IMR-90 (cell line): ENCODE measurements at regions not wholly inside any gene's neighbourhood (a gene's known extent, or its start where the extent isn't known, plus 50 kb on each side); places are given as distances from the start of the nearest gene placed in this dataset.

Experiments
- ATAC-seq: fragments of 200-7000 bp; cut with Tn5 transposase; 2 replicates; pipeline ENCODE4 v1.9.1; 2020; ENCODE audit warnings: low read depth, mild to moderate bottlenecking, moderate library complexity
- BruUV-seq: library from RNA; stranded (reverse); fragments of 400-500 nt; replicated peaks from 2 replicates; lab custom pipeline; 2021; lab: Mats Ljungman, UMichigan
- CTCF ChIA-PET: fragments of 300-600 bp; formaldehyde crosslinking; extraction: SDS; loops from one replicate; lab custom pipeline; 2021; ENCODE audit warnings: antibody characterized with exemption; lab: Yijun Ruan, JAX
- POLR2A ChIA-PET: fragments of 300-600 bp; sonication (Branson Sonifier 250); formaldehyde crosslinking; loops from one replicate; lab custom pipeline; 2022; ENCODE audit warnings: antibody characterized with exemption; ENCODE audit not compliant: unreplicated experiment; lab: Charles Lee
- DNase-seq: peaks from one replicate; pipeline ENCODE4 v3.0.0; 2013
- H2AFZ ChIP-seq: replicated peaks from 2 replicates; pipeline ENCODE3; 2013; ENCODE audit warnings: low read length, mild to moderate bottlenecking; ENCODE audit not compliant: poor library complexity
- H2AK5ac ChIP-seq: 2 replicates; pipeline ENCODE4 v1.6.1; 2013; ENCODE audit warnings: low read depth, low read length, inconsistent platforms
- H2AK9ac ChIP-seq: replicated peaks from 2 replicates; pipeline ENCODE3; 2013; ENCODE audit warnings: mild to moderate bottlenecking, low read depth, low read length, moderate library complexity; ENCODE audit not compliant: poor library complexity
- H2BK120ac ChIP-seq: 2 replicates; pipeline ENCODE4 v1.6.1; 2013; ENCODE audit warnings: low read depth, low read length, inconsistent platforms
- H2BK15ac ChIP-seq: 3 replicates; pipeline ENCODE4 v1.6.1; 2013; ENCODE audit warnings: low read depth, low read length, inconsistent platforms
- H2BK20ac ChIP-seq: 2 replicates; pipeline ENCODE4 v1.6.1; 2013; ENCODE audit warnings: low read depth, mild to moderate bottlenecking, inconsistent platforms, low read length, moderate library complexity
- H2BK5ac ChIP-seq: 2 replicates; pipeline ENCODE4 v1.6.1; 2013; ENCODE audit warnings: mild to moderate bottlenecking, low read depth, low read length, inconsistent platforms; ENCODE audit not compliant: poor library complexity, severe bottlenecking
- H3K14ac ChIP-seq: replicated peaks from 2 replicates; pipeline ENCODE4 v1.6.1; 2013; ENCODE audit warnings: low read depth, low read length, inconsistent platforms
- H3K18ac ChIP-seq: 2 replicates; pipeline ENCODE4 v1.6.1; 2013; ENCODE audit warnings: low read depth, low read length, control low read depth
- H3K23ac ChIP-seq: 2 replicates; pipeline ENCODE4 v1.6.1; 2013; ENCODE audit warnings: low read depth, low read length, inconsistent platforms
- H3K27ac ChIP-seq: 2 replicates; pipeline ENCODE4 v1.5.1; 2013; ENCODE audit warnings: mild to moderate bottlenecking, control low read depth, low read length; ENCODE audit not compliant: insufficient read depth
- H3K27me3 ChIP-seq: 2 replicates; pipeline ENCODE4 v1.6.1; 2013; ENCODE audit warnings: low read length; ENCODE audit not compliant: control insufficient read depth, insufficient read depth
- H3K36me3 ChIP-seq: 2 replicates; pipeline ENCODE4 v1.6.1; 2013; ENCODE audit warnings: low read length, mixed read lengths; ENCODE audit not compliant: control insufficient read depth, insufficient read depth
- H3K4ac ChIP-seq: 2 replicates; pipeline ENCODE4 v1.6.1; 2013; ENCODE audit warnings: low read depth, low read length, inconsistent platforms
- H3K4me1 ChIP-seq: 2 replicates; pipeline ENCODE4 v1.6.1; 2013; ENCODE audit warnings: low read length, mixed read lengths; ENCODE audit not compliant: control insufficient read depth, insufficient read depth
- H3K4me2 ChIP-seq: 2 replicates; pipeline ENCODE4 v1.6.1; 2013; ENCODE audit warnings: low read depth, mild to moderate bottlenecking, control low read depth, low read length, moderate library complexity
- H3K4me3 ChIP-seq: 2 replicates; pipeline ENCODE4 v1.5.1; 2013; ENCODE audit warnings: low read depth, mild to moderate bottlenecking, control low read depth, low read length, moderate library complexity; ENCODE audit not compliant: insufficient read depth
- H3K56ac ChIP-seq: 2 replicates; pipeline ENCODE4 v1.6.1; 2013; ENCODE audit warnings: low read length, inconsistent platforms; ENCODE audit not compliant: insufficient read depth; ENCODE audit errors: extremely low read depth
- H3K79me1 ChIP-seq, 2 experiments: 2 replicates each; pipeline ENCODE4 v1.6.1; 2013; ENCODE audit warnings: low read length in 2 of 2, inconsistent platforms in 1 of 2, low read depth in 1 of 2
- H3K9ac ChIP-seq: 2 replicates; pipeline ENCODE4 v1.6.1; 2013; ENCODE audit warnings: low read depth, low read length, control low read depth
- H3K9me1 ChIP-seq: 2 replicates; pipeline ENCODE4 v1.6.1; 2013; ENCODE audit warnings: low read length, inconsistent platforms; ENCODE audit not compliant: insufficient read depth
- H3K9me3 ChIP-seq: 2 replicates; pipeline ENCODE4 v1.6.1; 2013; ENCODE audit warnings: low read length; ENCODE audit not compliant: control insufficient read depth, insufficient read depth
- H4K20me1 ChIP-seq: 2 replicates; pipeline ENCODE4 v1.6.1; 2013; ENCODE audit warnings: low read length, inconsistent platforms; ENCODE audit not compliant: insufficient read depth
- H4K5ac ChIP-seq: 2 replicates; pipeline ENCODE4 v1.6.1; 2013; ENCODE audit warnings: mild to moderate bottlenecking, low read depth, low read length, control low read depth
- H4K8ac ChIP-seq, 2 experiments: 2 replicates each; pipeline ENCODE4 v1.6.1; 2013; ENCODE audit warnings: low read depth in 2 of 2, low read length in 2 of 2, control low read depth in 1 of 2, inconsistent platforms in 1 of 2
- H4K91ac ChIP-seq: 2 replicates; pipeline ENCODE4 v1.6.1; 2013; ENCODE audit warnings: low read depth, low read length, inconsistent platforms; ENCODE audit not compliant: insufficient read depth
- CEBPB ChIP-seq: IDR thresholded peaks from 2 replicates; pipeline ENCODE4 v1.6.1; 2012; ENCODE audit warnings: low read depth, low read length, improper control_type of control experiment
- MAZ ChIP-seq: IDR thresholded peaks from 2 replicates; pipeline ENCODE4 v1.6.1; 2012; ENCODE audit warnings: low read depth, mild to moderate bottlenecking, low read length, improper control_type of control experiment, moderate library complexity, borderline replicate concordance
- RAD21 ChIP-seq: IDR thresholded peaks from 2 replicates; pipeline ENCODE4 v1.6.1; 2012; ENCODE audit warnings: low read length, improper control_type of control experiment
- RFX5 ChIP-seq: IDR thresholded peaks from 2 replicates; pipeline ENCODE4 v1.8.0; 2012; ENCODE audit warnings: low read depth, mild to moderate bottlenecking, low read length, moderate library complexity
- WGBS, 2 experiments: methylation state at CpG; one replicate each; pipeline versions ENCODE4 v1.1.5 to v1.1.7; 2013; ENCODE audit warnings: missing lambda C conversion rate in 2 of 2; ENCODE audit not compliant: insufficient read length in 1 of 2; ENCODE audit errors: extremely low coverage in 2 of 2; 5-methylcytosine and 5-hydroxymethylcytosine counted together
- dilution Hi-C: fragments of 300-500 bp; cut with HindIII; formaldehyde crosslinking; loops from one replicate; pipeline ENCODE4 v1.14.3; 2018; ENCODE audit warnings: low sequenced_read_pairs; ENCODE audit not compliant: unreplicated experiment
- in situ Hi-C: fragments of 300-500 bp; cut with MboI; formaldehyde crosslinking; loops from 3 replicates; pipeline ENCODE4 v1.14.3; 2019; ENCODE audit warnings: low sequenced_read_pairs, inconsistent platforms, mixed read lengths
- intact Hi-C: fragments of 100-400 bp; cut with micrococcal nuclease; formaldehyde crosslinking; loops from 2 replicates; pipeline ENCODE4 v1.10.0; 2022
- TF ChIP-seq, protein P1 (sequence below): conservative IDR thresholded peaks from 2 replicates; pipeline ENCODE4 v1.5.1; 2012; ENCODE audit warnings: mild to moderate bottlenecking, low read depth, low read length, improper control_type of control experiment
- TF ChIP-seq, protein P2 (sequence below): fragments of 150-350 bp; IDR thresholded peaks from 2 replicates; pipeline ENCODE4 v1.6.1; 2017; ENCODE audit warnings: mild to moderate bottlenecking, antibody characterized with exemption, low read length, low read depth
- TF ChIP-seq, protein P3 (sequence below): fragments of 150-350 bp; IDR thresholded peaks from 2 replicates; pipeline ENCODE4 v1.6.1; 2016; ENCODE audit warnings: low read depth, mild to moderate bottlenecking, low read length, moderate library complexity, borderline replicate concordance

DNA sequence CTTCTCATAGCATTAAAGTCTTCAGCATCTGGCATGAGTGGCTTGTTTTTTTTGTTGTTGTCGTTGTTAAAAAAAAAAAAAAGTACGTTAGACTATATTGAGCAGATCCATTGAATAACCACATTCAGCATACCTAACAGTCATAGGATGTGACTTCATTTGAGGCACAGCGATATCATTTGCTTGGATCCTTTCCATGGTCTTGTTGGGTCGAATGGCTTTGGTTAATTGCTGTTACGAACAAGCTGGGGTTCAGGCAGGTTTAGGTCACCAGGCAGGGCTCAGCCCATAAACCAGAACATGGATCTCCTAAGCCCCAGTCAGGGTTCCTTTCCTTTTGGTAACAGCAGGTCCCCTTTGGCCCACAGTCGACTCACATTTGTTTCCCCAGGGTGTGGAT lies 76.2 kb downstream of the POLR2M start:
- H3K4me3 ChIP-seq, result no peak overlapping the region
- no peak overlapping the region for H2BK15ac ChIP-seq
- BruUV-seq, result no TSS peak
- no peaks in the 10 kb centered on the region for H3K4me1 ChIP-seq
- no peaks in the 10 kb centered on the region for H3K79me1 ChIP-seq
- H3K9me3 ChIP-seq, result no peaks in the 10 kb centered on the region
- dilution Hi-C loops, result no loop called here
- no peaks in the 10 kb centered on the region for H3K36me3 ChIP-seq
- H3K56ac ChIP-seq, result no peak overlapping the region
- no peak overlapping the region for H3K27ac ChIP-seq
- no peak overlapping the region for H4K8ac ChIP-seq
- intact Hi-C loops, result no loop called here
- no peak overlapping the region for H2AFZ ChIP-seq
- no peak overlapping the region for H3K4me2 ChIP-seq
- ATAC-seq (no peak), DNase-seq (no peak)
- no peak overlapping the region for H3K23ac ChIP-seq
- ChIA-PET POLR2A (no interaction called here), CTCF (no interaction called here)
- H4K91ac ChIP-seq, result no peak overlapping the region
- H3K9me1 ChIP-seq, result no peaks in the 10 kb centered on the region
- no peak overlapping the region for H2AK9ac ChIP-seq
- H2BK5ac ChIP-seq, result no peak overlapping the region
- no peak overlapping the region for H2BK120ac ChIP-seq
- WGBS, 2 experiments, result 60% methylated on average over 1 of the region's 6 CpGs; no CpG with 5 or more reads in 1 of the 2 experiments
- no peak overlapping the region for H3K4ac ChIP-seq
- H3K27me3 ChIP-seq, result no peaks in the 10 kb centered on the region
- H4K5ac ChIP-seq, result no peak overlapping the region
- no peak overlapping the region for H3K9ac ChIP-seq
- no peak overlapping the region for H2BK20ac ChIP-seq
- no peak overlapping the region for H2AK5ac ChIP-seq
- H4K20me1 ChIP-seq, result no peaks in the 10 kb centered on the region
- in situ Hi-C loops, result no loop called here
- no peak overlapping the region for H3K18ac ChIP-seq
- H3K14ac ChIP-seq, result no peak overlapping the region
- TF ChIP-seq, protein P1, sequence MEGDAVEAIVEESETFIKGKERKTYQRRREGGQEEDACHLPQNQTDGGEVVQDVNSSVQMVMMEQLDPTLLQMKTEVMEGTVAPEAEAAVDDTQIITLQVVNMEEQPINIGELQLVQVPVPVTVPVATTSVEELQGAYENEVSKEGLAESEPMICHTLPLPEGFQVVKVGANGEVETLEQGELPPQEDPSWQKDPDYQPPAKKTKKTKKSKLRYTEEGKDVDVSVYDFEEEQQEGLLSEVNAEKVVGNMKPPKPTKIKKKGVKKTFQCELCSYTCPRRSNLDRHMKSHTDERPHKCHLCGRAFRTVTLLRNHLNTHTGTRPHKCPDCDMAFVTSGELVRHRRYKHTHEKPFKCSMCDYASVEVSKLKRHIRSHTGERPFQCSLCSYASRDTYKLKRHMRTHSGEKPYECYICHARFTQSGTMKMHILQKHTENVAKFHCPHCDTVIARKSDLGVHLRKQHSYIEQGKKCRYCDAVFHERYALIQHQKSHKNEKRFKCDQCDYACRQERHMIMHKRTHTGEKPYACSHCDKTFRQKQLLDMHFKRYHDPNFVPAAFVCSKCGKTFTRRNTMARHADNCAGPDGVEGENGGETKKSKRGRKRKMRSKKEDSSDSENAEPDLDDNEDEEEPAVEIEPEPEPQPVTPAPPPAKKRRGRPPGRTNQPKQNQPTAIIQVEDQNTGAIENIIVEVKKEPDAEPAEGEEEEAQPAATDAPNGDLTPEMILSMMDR, result no peak
- TF ChIP-seq RAD21 (no peak), RFX5 (no peak), CEBPB (no peak), MAZ (no peak)
- TF ChIP-seq, protein P2, sequence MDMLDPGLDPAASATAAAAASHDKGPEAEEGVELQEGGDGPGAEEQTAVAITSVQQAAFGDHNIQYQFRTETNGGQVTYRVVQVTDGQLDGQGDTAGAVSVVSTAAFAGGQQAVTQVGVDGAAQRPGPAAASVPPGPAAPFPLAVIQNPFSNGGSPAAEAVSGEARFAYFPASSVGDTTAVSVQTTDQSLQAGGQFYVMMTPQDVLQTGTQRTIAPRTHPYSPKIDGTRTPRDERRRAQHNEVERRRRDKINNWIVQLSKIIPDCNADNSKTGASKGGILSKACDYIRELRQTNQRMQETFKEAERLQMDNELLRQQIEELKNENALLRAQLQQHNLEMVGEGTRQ, result no peak
- TF ChIP-seq, protein P3, sequence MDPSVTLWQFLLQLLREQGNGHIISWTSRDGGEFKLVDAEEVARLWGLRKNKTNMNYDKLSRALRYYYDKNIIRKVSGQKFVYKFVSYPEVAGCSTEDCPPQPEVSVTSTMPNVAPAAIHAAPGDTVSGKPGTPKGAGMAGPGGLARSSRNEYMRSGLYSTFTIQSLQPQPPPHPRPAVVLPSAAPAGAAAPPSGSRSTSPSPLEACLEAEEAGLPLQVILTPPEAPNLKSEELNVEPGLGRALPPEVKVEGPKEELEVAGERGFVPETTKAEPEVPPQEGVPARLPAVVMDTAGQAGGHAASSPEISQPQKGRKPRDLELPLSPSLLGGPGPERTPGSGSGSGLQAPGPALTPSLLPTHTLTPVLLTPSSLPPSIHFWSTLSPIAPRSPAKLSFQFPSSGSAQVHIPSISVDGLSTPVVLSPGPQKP, result no peak
